Upper lobe of left lung (tissue), 6 donors: ENCODE measurements at regions not wholly inside any gene's neighbourhood (a gene's known extent, or its start where the extent isn't known, plus 50 kb on each side); places are given as distances from the start of the nearest gene placed in this dataset.

Experiments used
- ATAC-seq, 2 donors: fragments of 200-7000 bp; cut with Tn5 transposase; one replicate each; pipeline ENCODE4 v1.9.1; 2022; ENCODE audit warnings: mild to moderate bottlenecking in 2 of 2, moderate library complexity in 2 of 2; ENCODE audit not compliant: low FRiP score in 2 of 2
- DNase-seq, 2 donors: peaks; one replicate each; pipeline ENCODE4 v3.0.0-alpha.2; 2019 to 2020
- H3K27ac ChIP-seq, 4 donors: fragments of 200-600 bp; sonication (generic); one replicate each; pipeline ENCODE4 v1.5.1; 2016 to 2019
- H3K27me3 ChIP-seq, 4 donors: fragments of 200-600 bp; sonication (generic); one replicate each; pipeline ENCODE4 v1.5.1; 2017 to 2019
- H3K36me3 ChIP-seq, 4 donors: fragments of 200-600 bp; sonication (generic); one replicate each; pipeline ENCODE4 v1.5.1; 2016 to 2019
- H3K4me1 ChIP-seq, 4 donors: fragments of 200-600 bp; sonication (generic); one replicate each; pipeline ENCODE4 v1.5.1; 2018 to 2019
- H3K4me3 ChIP-seq, 4 donors: fragments of 200-600 bp; sonication (generic); one replicate each; pipeline ENCODE4 v1.5.1; 2017 to 2019; ENCODE audit warnings: mild to moderate bottlenecking in 2 of 4, moderate library complexity in 1 of 4
- H3K9me3 ChIP-seq, 4 donors: fragments of 200-600 bp; sonication (generic); one replicate each; pipeline ENCODE4 v1.5.1; 2018 to 2019
- CTCF ChIP-seq, 6 experiments: fragments of 450-650 bp in 4 of 6; fragments of 200-600 bp in 2 of 6; sonication (generic) in 2 of 6; IDR thresholded peaks; one replicate each; pipeline ENCODE4 v1.5.1; 2016 to 2019; ENCODE audit warnings: antibody characterized with exemption in 6 of 6
- EP300 ChIP-seq, 4 donors: sonication (generic); formaldehyde crosslinking; IDR thresholded peaks; one replicate each; pipeline ENCODE4 v1.5.1; 2017; ENCODE audit warnings: antibody characterized with exemption in 4 of 4, control low read depth in 2 of 4
- POLR2A ChIP-seq, 4 donors: fragments of 450-650 bp; IDR thresholded peaks; one replicate each; pipeline ENCODE4 v1.5.1; 2016 to 2017; ENCODE audit warnings: antibody characterized with exemption in 4 of 4, mild to moderate bottlenecking in 2 of 4
- POLR2AphosphoS5 ChIP-seq, 2 donors: sonication (generic); formaldehyde crosslinking; IDR thresholded peaks; one replicate each; pipeline ENCODE4 v1.5.1; 2017; ENCODE audit warnings: antibody characterized with exemption in 2 of 2
- WGBS, 2 donors: methylation state at CpG; one replicate each; pipeline ENCODE4 v1.1.5; 2017 to 2018; 5-methylcytosine and 5-hydroxymethylcytosine counted together
- donor health status: DM: no; HTN: no; CAD: no; lungs with moderate emphysema.
- donor health status: DM: no; HTN: yes; CAD: no; lungs with severe emphysema.

- ATAC-seq (no peak), DNase-seq (no peak)
- WGBS, 2 donors: 48 to 70% methylated on average over 4 of the region's 4 CpGs
- Histone ChIP-seq H3K27ac (peak overlapping the region in 1 of 4 donors; percentile 77), H3K4me1 (peaks cover 14 to 28% (median 18%) of the 10 kb centered on the region in 4 donors), H3K27me3 (no peaks in the 10 kb centered on the region), H3K36me3 (no peaks in the 10 kb centered on the region), H3K9me3 (no peaks in the 10 kb centered on the region), H3K4me3 (no peak overlapping the region)
- TF ChIP-seq POLR2AphosphoS5 (IDR thresholded peaks at IDR 0.05) (peak in 1 of 2 donors; percentile 43), EP300 (IDR thresholded peaks at IDR 0.05) (peak in 2 of 4 donors; percentile 16 to 60), POLR2A (IDR thresholded peaks at IDR 0.05) (no peak), CTCF (IDR thresholded peaks at IDR 0.05) (no peak)
Observed at GRCh38 chr2:54406031-54406430, 50.1 kb upstream of the SPTBN1 start.
